Right ventricle myocardium superior (tissue), 1 donor: ENCODE measurements at regions not wholly inside any gene's neighbourhood (a gene's known extent, or its start where the extent isn't known, plus 50 kb on each side); places are given as distances from the start of the nearest gene placed in this dataset.

Experiments
- ATAC-seq: fragments of 200-7000 bp; cut with Tn5 transposase; one replicate; pipeline ENCODE4 v1.9.1; 2020; ENCODE audit warnings: mild to moderate bottlenecking; ENCODE audit not compliant: poor library complexity
- DNase-seq: peaks from one replicate; pipeline ENCODE4 v3.0.0-alpha.2; 2020
- intact Hi-C: fragments of 100-400 bp; cut with DNase I; formaldehyde crosslinking; loops from one replicate; pipeline ENCODE4 v1.11.2; 2022
- donor health status: DM: no; HTN: yes; CAD: no; lungs with severe emphysema.

DNA sequence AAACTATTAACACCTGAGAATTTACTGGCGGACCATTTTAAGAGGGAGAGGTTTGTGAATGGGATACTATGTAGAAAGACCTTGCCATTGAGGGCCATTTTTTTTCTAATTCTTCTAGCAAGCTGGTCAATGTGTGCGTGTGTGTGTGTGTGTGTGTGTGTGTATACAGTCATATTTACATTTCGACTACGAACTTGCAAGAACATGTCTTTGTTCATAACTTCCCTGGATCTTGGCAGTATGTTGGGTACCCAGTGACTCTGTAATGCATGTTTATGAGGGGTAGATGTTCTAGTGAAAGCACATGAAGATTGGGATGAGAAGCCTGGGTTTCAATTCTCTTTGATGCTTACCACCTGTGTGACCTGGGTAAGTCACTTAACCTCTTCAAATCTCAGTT is 133.6 kb downstream of the UBE2E3 start:
- DNase-seq: no peak
- intact Hi-C loops: no loop called here
- ATAC-seq: no peak

DNA sequence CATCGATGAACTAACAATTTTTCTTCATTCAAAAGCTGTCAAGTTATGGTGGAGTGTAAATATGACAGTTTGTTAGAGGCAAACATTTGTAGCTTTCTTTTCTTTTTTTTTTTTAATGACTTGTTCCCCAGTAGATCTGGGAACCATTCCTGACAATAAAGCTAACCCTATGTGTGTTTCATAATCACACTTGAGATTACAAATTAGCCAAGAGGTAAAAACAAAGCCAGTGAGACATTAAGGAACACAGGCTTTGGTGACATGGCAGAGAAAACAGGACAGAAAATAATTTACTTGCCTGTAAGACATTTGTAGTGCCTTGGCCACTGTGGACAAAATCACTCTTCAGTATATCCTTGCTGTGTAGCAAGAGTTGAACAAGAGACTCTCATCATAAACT is 135.9 kb downstream of the UBE2E3 start:
- intact Hi-C loops: no loop called here
- ATAC-seq (no peak), DNase-seq (no peak)

DNA sequence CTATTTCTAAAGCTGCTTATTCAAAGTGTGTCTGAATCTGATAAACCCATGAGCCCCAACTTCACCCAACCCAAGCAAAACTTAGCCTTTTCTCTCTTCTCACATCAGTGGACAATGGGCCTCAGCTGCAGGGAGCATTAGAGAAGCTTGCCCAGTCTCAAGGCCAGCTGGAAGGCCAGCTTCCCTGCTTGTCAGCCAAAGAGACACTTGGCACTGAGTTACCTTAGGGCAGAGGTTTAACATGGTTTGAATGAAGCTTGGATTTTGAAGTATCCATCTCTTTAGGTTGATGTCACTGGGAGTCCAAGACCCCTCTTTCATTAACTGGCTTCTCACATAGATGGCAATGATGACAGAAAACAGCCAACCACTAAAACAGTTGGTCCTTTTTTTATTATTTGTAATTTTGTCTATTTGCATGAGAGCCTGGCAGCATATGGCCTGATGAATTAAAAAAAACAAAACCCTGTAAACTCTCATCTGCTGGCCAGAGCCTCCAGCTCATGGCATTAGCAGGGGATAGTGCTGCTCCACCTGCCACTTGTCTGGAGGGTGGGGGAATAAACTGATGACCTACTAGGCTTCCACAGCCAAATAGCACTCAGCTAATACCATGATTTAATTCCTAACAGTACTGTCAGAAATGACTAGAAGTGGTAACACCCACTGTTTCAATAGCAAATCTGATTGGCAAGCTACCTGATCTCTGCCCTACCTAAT is 137.0 kb downstream of the UBE2E3 start:
- no peak for DNase-seq

GRCh38 chr2:181120625-181121024 is 140.2 kb downstream of the UBE2E3 start:
- DNase-seq (no peak), ATAC-seq (no peak)
- intact Hi-C loops: no loop called here

More for the DNA sequence above, 137.0 kb downstream of the UBE2E3 start:
- ATAC-seq: peak; percentile 66
- intact Hi-C loops: no loop called here

DNA sequence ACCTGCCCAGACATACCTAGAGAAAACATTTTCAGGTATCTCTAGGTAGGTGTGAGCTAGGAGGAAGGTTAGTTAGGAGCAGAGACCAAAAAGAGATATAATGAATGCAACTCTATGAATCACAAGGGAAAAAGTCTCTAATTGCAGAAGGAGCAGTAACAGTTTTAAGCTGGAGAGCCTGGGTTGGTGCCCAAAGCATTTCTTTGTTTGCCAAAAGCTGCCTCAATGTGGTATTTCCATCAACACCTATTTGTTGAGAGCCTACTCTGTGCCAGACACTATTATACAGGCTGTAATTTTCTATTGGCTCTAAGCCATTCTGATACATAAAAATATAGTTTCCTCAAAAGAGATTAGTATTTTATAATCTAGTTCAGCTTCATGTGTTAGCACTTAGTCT is 141.6 kb downstream of the UBE2E3 start:
- ATAC-seq (no peak), DNase-seq (no peak)
- intact Hi-C loops: no loop called here

DNA sequence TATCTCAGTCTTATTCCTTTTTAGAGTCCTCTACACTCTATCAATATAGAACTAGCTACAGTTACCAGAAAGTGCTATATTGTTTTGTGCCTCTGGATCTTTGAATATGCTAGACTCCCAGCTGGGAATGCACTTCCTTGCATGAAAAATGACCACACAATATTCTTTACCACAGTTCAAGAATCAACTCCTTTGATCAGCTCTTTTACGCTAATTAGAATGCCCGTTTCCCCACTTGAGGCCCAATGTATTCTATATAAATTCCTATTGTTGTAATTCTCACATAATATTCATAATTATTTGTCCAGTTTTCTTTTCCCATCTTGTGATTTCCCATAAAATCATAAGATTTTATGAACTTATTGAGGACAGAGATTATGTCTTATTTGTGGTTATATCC is 142.2 kb downstream of the UBE2E3 start:
- DNase-seq (no peak), ATAC-seq (no peak)
- intact Hi-C loops: no loop called here

DNA sequence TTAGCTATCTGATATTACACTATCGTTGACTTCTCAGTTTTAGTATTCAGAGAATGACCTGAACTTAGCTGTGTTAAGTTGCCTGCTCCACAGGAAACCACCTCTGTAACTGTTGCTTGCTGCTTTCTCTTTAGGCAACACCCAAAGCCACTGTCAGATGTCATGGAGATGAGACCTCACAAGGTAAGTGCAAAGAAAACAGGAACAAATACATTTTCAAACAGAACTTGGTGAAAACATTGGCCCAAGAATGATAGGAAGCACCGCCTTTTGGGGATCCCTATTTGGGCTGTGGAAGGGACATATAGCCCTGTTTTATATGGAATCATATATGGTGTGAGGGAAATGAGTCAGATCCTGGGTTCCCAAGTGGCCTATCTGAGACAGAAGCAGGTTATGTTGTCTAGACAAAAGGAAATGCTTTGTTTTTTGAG is 143.4 kb downstream of the UBE2E3 start:
- no peak for DNase-seq
- intact Hi-C loops: no loop called here
- ATAC-seq: no peak

DNA sequence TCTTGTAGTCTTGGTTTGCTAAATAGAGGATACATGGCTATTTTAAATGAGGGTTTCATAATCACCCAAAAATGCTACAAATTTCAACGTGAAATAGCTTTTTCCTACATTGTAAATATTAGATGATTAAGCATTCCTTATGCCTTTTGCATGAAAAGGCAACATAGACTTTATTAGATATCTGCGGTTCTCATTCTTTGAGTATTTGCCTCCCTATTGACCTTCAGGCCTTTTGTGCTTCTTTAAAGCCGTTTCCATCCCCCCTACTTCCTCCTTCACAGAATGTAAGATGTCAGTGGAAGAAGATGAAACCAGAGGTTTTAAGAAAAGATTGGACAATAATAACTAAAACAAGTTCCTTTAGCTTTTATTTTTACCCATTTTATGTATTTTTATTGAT is 144.1 kb downstream of the UBE2E3 start:
- DNase-seq (no peak), ATAC-seq (no peak)
- intact Hi-C loops: no loop called here

GRCh38 chr2:181125359-181125758 is 145.0 kb downstream of the UBE2E3 start:
- ATAC-seq (no peak), DNase-seq (no peak)
- intact Hi-C loops: no loop called here

DNA sequence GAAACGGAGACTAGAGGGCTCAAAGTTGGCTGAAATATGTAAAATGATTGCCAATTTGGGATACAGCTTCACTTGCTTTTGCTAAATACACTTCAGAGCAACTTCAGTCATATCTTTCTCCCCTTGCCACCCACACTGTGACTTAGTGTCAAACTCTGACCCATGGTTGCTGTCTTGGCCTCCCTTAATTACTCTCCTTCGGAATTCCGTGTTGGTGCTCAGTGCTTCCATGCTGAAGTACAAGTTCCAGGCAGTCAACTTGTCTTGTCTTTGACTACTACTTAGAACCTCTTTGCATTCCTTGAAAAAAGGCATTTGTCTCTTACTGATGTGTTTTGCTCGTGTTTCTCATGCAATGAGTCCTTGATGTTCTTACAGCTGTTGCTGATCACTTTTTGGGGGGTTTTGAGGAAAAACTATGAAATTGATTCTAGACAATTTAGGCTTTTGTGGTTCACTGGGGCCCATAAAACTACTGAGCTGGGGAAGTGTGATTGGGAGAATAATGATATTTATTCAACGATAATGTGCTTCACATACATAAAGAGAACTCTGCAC is 146.0 kb downstream of the UBE2E3 start:
- ATAC-seq (no peak), DNase-seq (no peak)
- intact Hi-C loops: no loop called here

GRCh38 chr2:181128199-181128598 is 147.8 kb downstream of the UBE2E3 start:
- no peak for ATAC-seq
- no peak for DNase-seq
- intact Hi-C loops: no loop called here

GRCh38 chr2:181129364-181130056 is 149.1 kb downstream of the UBE2E3 start:
- no peak for DNase-seq
- ATAC-seq: no peak
- intact Hi-C loops: no loop called here

- intact Hi-C loops: no loop called here
- no peak for DNase-seq
- no peak for ATAC-seq
Observed at GRCh38 chr2:181130686-181131085, 150.3 kb downstream of the UBE2E3 start.

DNA sequence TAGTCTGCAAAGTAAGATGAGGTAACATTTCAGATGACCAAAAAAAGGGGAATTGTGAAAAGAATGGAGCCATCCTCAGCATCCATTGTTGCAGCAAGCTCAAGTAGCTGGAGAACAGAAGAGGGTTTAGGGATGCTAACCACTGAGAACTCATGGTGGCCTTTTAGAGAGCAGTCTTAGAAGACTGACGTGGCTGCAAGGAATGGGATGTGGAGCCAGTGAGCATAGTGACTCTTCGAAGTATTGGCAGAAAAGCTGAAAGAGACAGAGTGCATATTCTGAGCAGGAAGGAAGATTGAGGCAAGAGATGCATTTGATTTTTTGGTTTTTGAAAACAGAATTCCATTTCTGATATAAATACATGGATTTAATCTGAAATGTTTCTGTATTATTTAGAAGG is 151.2 kb downstream of the UBE2E3 start:
- intact Hi-C loops: no loop called here
- ATAC-seq (no peak), DNase-seq (no peak)

- no peak for DNase-seq
- no peak for ATAC-seq
- intact Hi-C loops: no loop called here
Observed at GRCh38 chr2:181138816-181139215, 158.4 kb downstream of the UBE2E3 start.

DNA sequence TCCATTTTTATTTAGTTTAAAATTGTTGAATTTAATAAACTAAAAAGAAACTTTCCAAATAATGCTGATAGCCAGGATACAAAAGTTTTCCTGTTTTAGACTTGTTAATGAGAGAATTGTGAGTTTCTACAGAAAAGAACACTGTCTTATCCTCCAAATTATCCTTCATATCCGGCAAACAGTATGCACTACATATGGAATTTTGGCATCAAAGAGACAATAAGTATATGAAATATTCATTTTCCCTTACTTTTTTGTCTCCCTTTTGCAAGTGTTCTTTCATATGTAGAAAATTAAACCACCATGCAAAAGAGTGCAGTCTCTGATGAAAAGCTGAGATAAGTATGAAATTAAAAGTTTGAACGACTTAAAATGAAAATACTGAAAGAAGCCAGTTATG is 159.4 kb downstream of the UBE2E3 start:
- DNase-seq (no peak), ATAC-seq (no peak)
- intact Hi-C loops: no loop called here

GRCh38 chr2:181140414-181140813 is 160.0 kb downstream of the UBE2E3 start:
- peak; percentile 48 for ATAC-seq
- peak; percentile 47 for DNase-seq
- intact Hi-C loops: no loop called here

DNA sequence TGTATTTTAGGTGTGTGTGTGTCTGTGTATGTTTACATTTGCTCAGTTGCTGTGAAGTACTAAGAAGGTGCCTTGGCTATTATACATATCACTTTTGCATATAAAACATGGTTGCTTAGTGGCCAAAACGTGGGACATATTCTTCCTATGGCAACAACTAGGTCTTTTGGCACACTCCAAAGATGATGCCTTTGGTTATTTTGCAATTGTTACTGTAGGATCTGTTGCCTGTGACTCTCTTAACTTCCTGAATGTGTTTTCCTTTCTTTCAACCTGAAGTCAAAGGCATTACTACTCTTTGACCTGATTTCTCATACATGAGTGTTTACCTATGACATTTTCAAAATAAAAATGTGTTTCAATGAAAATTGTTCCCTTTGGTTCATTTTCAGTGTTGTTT is 160.5 kb downstream of the UBE2E3 start:
- intact Hi-C loops: no loop called here
- no peak for ATAC-seq
- no peak for DNase-seq

- ATAC-seq (no peak), DNase-seq (no peak)
- intact Hi-C loops: no loop called here
Observed at GRCh38 chr2:181141676-181142075, 161.3 kb downstream of the UBE2E3 start.

DNA sequence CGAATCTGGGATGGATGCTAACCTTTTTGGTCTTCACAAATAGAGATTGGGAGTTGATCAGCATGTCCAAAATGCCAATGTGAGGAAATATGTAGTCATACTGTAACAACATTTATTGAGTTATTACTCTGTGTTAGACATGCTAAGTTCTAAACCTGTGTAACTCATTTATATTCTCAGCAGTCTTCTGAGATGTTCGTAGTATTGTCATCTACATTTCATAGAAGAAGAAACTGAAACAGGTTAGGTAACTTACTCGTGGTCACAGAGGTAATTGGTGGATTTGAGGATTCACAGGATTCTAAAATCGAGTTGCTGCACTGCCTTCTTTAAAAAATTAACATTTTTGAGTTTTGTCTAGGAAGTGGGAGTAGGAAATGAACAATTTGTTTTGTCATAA is 162.1 kb downstream of the UBE2E3 start:
- ATAC-seq (no peak), DNase-seq (no peak)

More for the DNA sequence above, 162.1 kb downstream of the UBE2E3 start:
- intact Hi-C loops: no loop called here
